Prostate gland (tissue), 2 donors: ENCODE measurements at regions not wholly inside any gene's neighbourhood (a gene's known extent, or its start where the extent isn't known, plus 50 kb on each side); places are given as distances from the start of the nearest gene placed in this dataset.

ENCODE experiments used
- POLR2A ChIP-seq: fragments of 450-650 bp; IDR thresholded peaks from one replicate; pipeline ENCODE4 v1.6.1; 2016; ENCODE audit warnings: antibody characterized with exemption, mild to moderate bottlenecking
- POLR2AphosphoS5 ChIP-seq: sonication (generic); formaldehyde crosslinking; IDR thresholded peaks from one replicate; pipeline ENCODE4 v1.6.1; 2017; ENCODE audit warnings: antibody characterized with exemption
- TF ChIP-seq, protein P1 (sequence below), 4 experiments: fragments of 200-600 bp in 2 of 4; fragments of 450-650 bp in 2 of 4; sonication (generic) in 2 of 4; IDR thresholded peaks; 1 replicate in 3 of 4; 2 replicates in 1 of 4; pipeline ENCODE4 v1.5.1; 2016 to 2019; ENCODE audit warnings: antibody characterized with exemption in 4 of 4, mild to moderate bottlenecking in 2 of 4, moderate library complexity in 2 of 4

DNA sequence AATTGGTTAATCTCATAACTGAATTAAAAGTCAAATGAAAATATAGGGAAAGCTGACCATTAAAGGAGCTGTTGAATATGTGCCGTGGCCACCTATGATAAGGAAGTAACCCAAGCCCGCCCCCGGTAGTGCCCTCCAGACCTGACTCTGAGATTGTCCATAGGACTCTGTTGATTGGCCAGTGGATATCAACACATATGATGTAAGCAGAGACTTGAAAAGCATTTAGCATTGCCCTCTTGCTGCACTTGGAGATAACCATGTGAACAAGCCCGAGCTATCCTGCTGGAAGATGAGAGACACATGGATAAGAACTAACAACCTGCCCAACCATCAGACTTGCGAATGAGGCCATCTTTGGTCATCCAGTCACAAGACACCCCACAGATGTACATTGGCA is 83.2 kb downstream of the LINC00237 start:
- TF ChIP-seq, protein P1, sequence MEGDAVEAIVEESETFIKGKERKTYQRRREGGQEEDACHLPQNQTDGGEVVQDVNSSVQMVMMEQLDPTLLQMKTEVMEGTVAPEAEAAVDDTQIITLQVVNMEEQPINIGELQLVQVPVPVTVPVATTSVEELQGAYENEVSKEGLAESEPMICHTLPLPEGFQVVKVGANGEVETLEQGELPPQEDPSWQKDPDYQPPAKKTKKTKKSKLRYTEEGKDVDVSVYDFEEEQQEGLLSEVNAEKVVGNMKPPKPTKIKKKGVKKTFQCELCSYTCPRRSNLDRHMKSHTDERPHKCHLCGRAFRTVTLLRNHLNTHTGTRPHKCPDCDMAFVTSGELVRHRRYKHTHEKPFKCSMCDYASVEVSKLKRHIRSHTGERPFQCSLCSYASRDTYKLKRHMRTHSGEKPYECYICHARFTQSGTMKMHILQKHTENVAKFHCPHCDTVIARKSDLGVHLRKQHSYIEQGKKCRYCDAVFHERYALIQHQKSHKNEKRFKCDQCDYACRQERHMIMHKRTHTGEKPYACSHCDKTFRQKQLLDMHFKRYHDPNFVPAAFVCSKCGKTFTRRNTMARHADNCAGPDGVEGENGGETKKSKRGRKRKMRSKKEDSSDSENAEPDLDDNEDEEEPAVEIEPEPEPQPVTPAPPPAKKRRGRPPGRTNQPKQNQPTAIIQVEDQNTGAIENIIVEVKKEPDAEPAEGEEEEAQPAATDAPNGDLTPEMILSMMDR (IDR thresholded peaks at IDR 0.05) = no peak
- TF ChIP-seq POLR2A = no peak
- TF ChIP-seq POLR2AphosphoS5 = no peak
